ENCODE measurements at regions not wholly inside any gene's neighbourhood (a gene's known extent, or its start where the extent isn't known, plus 50 kb on each side); places are given as distances from the start of the nearest gene placed in this dataset.

DNA sequence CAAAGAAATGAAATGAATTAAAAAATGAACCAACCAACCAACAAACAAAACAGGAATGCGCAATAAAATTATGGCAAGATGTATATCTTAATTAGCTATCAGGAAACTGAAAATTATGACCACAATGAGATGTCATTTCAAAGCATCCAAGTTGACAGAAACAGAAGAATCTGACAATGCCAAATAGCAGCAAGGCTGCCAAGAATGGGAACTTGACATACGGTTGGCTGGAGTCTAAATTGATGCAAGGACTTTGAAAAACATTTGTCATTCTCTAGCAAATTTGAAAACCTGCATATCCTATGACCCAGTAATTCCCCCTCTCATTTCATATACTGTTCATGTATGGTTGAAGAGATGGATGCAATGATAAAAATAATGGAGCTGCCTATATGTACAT lies 1262.6 kb downstream of the TBC1D22A start:
- DNase-seq (ENCODE audit: low read depth), result no peak

- DNase-seq (ENCODE audit: low read depth), result peak; percentile 18
Observed at GRCh38 chr22:48021991-48022401, 1259.5 kb downstream of the TBC1D22A start.

DNA sequence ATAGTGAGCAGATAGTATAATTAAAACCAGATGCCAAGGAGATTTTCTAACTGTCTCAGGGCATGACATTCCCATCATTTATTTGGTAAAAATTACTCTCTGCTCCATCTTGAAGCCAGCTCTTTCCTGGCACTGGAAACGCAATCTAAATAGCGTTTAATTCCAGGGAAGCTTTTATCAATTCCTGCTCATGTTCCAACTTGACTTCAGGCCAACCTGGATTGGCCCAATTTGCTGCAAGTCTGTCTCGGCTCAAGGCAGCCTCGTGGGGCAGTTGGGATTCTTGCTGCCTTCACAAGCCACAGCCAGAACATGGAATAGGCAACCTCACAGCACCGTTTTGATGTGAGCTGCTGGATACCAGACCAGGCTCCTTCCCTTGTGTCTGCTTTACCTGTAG lies 1255.9 kb downstream of the TBC1D22A start:
- DNase-seq (ENCODE audit: low read depth), result no peak

GRCh38 chr22:48015701-48016100 lies 1253.3 kb downstream of the TBC1D22A start:
- DNase-seq (ENCODE audit: low read depth), result no peak

DNA sequence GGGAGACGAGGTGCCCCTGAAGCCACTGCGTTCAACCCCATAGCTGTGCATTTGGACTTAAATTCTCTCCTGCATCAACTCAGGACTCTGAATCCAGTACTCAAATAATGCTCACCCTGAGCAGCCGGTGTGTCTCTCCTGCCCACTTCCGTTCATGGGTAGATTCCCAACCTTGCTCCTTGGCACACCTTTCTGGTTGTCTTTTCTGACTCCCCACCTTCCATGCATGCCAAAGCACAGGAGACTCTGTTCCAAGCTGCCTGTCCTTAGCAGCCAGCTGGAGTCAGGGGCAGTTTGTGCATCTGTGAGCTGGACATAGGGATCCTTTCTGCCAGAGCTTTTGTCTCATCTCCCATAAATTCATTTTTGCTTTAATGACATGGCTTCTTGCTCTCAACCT lies 1242.5 kb downstream of the TBC1D22A start:
- DNase-seq (ENCODE audit: low read depth), result no peak

- no peak for DNase-seq (ENCODE audit: low read depth)
Observed at GRCh38 chr22:48004038-48004437, 1241.6 kb downstream of the TBC1D22A start.

DNA sequence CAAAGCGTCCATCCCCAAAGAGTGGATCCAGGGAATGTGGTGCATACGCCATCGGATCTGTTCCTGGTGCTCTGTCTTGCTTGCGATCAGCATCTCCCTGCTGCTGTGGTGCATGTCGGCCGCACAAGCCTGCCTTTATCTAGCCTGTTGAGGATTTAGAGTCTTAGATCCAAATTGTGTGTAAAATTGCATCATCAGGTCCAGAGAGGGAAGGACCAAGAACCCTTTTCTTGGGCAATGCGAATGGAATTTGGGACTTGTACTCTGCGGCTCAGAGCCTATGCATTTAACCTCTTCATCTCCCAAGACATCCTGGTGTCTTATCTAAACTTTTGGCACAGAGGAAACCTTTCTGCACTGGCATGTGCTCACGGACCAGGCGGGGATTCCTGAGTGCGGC lies 1238.7 kb downstream of the TBC1D22A start:
- no peak for DNase-seq (ENCODE audit: low read depth)

- DNase-seq (ENCODE audit: low read depth), result no peak
Observed at GRCh38 chr22:47997612-47998011, 1235.2 kb downstream of the TBC1D22A start.

GRCh38 chr22:47997052-47997590 lies 1234.7 kb downstream of the TBC1D22A start:
- DNase-seq (ENCODE audit: low read depth), result no peak

GRCh38 chr22:47996446-47996857 lies 1234.0 kb downstream of the TBC1D22A start:
- no peak for DNase-seq (ENCODE audit: low read depth)

DNA sequence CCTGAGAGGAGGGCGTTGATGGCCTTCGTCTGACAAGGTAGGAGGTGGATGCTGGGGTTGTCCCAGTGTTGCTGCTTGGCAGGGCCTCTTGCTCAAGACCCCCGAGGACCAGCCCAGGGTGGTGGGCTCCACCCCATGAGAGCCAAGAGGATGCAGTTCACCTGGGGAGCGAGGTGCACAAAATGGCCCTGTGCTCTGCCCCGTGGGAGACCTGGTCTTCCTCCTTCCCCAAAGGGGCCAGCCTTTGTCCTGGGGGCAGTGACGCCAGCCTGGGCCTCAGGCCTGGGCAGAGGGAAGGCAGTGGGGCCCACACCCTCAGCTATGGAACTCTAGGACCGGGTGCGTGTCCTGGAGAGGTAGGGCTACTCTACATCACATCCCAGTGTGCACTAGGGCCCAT lies 1233.3 kb downstream of the TBC1D22A start:
- no peak for DNase-seq (ENCODE audit: low read depth)

DNA sequence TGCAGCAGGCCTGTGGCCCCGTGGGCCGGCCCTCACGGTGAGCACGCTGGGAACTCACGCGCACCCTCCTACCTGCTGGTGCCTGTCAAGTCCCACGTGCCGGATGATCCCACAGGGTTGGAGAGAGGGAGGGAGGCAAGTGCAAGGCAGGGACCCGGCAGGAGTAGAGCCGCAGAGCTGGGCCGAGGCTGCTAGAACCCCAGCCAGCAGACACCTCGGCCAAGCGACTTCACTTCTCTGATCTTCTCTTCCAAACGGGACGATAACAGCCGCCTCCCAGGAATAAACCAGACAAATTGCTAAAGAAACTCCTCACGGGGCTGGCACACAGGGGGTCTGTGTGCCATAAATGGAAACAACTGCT lies 1232.8 kb downstream of the TBC1D22A start:
- DNase-seq (ENCODE audit: low read depth), result no peak

- no peak for DNase-seq (ENCODE audit: low read depth)
Observed at GRCh38 chr22:47994601-47995263, 1232.3 kb downstream of the TBC1D22A start.

GRCh38 chr22:47994045-47994444 lies 1231.6 kb downstream of the TBC1D22A start:
- DNase-seq (ENCODE audit: low read depth), result no peak

DNA sequence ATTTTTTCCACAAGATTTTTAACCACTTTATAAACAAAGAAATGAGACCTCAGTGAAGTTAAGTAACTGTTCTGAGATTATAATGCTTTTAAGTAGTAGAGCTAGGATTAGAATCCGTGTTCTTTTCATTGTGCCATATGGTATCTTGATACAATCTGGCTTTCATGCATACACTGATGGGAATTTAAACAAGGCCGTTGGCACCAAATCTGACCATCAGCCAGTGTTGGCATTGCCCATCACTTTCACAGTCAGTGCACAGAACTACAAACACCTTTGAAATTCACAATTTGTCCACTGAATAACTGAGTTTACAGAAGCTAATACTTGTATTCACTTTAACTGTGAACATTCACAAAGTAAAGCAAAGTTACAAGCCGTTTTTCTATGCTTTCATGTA lies 1228.0 kb downstream of the TBC1D22A start:
- no peak for DNase-seq (ENCODE audit: low read depth)

DNA sequence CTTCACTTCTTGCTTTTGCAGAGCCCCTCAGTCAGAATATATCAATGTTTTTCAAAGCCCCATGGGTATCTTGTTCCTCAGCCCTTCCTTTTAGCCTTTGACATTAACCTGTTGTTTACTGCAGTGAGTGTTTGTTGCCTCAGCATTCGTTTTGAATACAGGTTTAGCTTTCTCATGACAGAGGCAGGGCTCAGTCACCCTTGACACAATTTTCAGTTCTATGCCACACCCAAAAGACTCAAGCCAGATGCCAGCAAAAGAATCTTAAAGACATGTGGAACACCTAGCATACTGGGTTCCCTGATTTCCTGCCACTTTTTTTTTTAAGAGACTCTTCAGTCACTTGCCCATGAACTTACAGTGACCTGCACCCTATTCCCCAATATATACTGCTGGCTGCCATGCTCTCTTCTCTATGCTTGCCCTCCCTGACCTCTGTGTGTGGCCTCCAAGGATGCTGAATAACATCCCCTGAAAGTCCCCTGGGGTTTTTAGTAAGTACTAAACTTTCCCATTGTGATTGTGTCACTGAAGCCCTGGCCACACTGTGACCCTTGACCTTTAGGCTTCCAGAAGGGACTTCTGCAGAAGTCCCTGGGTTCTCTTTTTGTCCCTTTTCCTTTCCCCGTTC lies 1225.5 kb downstream of the TBC1D22A start:
- no peak for DNase-seq (ENCODE audit: low read depth)

DNA sequence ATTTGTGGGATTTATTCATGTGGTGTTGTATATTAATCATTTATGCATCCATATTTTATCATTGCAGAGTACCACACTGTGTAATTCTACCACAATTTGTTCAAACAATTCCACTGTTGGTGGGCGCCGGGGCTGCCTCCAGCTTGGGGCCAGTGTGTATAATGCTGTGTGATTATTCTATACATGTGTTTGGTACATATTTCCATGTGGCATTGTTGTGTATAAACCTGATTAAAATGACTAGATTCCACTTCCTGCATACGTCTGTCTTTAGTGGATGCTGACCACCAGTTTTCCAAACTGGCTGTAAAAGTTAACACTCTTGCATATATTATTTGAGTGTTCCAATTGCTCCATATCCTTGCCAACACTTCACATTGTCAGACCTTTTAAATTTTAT lies 1213.8 kb downstream of the TBC1D22A start:
- DNase-seq (ENCODE audit: low read depth), result no peak

GRCh38 chr22:47967831-47968230 lies 1205.4 kb downstream of the TBC1D22A start:
- no peak for DNase-seq (ENCODE audit: low read depth)

DNA sequence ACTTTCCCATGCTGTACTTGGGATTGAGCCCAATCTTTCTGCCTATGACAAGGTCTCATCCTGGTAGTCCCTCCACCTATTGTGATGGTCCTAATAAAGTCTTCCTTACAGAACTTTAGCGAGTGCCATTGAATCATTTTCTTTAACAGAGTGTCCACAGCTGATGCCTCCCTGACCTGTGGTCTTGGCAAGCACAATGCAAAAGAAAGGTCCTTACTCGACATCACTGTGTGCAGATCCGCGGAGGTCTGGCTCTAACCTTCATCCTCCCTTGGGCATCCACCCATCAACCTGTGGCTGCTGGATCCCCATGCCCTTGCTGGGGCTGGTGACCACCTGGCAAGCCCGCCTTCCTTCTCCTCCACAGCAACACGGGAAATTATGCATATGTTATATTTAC lies 1203.9 kb downstream of the TBC1D22A start:
- no peak for DNase-seq (ENCODE audit: low read depth)

GRCh38 chr22:47965896-47966295 lies 1203.4 kb downstream of the TBC1D22A start:
- DNase-seq (ENCODE audit: low read depth), result no peak

DNA sequence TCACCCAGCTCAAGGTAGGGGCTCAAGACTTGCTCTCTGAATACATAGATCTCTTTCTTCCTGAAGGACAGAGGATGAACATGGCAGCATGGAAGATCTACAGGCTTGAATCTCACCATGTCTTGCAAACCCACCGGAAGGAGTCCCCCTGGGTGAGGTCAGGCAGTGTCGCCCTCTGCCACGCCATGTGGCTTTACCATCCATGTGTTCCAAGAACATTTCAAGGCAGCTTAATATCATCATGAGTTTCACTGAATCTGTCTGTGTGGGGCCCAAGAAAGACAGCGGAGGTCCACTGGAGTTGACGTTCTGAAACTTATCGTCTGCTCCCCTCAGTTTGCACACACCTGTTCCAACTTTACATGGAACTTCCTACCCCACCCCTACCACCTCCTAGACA lies 1202.6 kb downstream of the TBC1D22A start:
- no peak for DNase-seq (ENCODE audit: low read depth)

DNA sequence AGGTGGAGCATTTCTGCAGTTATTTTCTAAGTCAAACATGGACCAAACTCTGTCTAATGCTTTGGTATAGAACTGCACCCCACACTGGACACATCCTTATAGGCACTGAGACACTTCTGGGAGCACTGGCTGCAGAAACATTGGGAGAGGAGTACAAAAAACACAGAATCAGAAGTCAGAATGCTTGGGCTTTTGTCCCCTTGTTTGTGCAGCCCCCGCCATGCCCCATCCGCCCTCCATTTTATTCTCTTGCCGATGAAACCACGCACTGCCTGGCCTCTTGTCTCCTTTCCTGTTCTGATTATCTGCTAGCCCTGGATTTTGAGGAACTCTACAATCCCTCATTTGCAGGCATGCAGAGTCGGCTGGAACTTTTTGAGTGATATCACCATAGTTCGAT lies 1201.2 kb downstream of the TBC1D22A start:
- no peak for DNase-seq (ENCODE audit: low read depth)

GRCh38 chr22:47957649-47958048 lies 1195.2 kb downstream of the TBC1D22A start:
- DNase-seq (ENCODE audit: low read depth), result no peak

DNA sequence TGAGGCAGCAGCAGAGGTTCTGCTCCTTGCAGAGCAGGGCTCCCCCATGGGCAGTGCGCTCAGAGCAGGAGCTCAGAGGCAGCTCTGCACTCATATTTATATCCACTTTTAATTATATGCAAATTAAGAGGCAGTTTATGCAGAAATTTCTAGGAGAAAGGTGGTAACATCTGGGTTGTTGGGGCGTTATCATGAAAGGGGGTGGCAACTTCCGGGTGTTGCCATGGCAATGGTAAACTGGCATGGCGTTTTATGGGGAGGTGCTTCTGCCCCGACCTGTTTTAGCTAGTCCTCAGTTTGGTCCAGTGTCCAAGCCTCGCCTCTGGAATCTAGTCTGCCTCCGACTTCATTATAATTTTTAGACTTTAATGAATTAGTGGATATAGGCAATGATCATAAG lies 1191.7 kb downstream of the TBC1D22A start:
- DNase-seq (ENCODE audit: low read depth), result no peak
